ENCODE measurements at regions not wholly inside any gene's neighbourhood (a gene's known extent, or its start where the extent isn't known, plus 50 kb on each side); places are given as distances from the start of the nearest gene placed in this dataset.

DNA sequence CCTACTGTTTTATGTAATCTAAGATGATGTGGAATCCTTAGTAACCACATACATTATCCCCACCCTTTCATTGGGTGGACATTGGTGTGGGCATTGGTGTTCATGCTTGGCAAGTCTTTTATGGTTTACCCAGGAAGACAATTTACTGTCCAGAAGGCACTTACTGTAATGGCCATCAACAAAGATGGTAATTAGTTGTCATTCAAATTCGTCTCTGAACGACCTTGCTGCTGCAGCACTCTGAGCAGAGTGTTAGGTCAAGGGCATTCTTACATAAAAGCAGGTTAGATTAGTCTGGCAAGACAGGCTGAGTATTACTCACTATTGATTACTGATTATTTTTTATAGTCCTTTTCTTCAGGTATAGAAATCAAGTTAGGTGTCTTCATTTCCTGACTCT lies 447.9 kb downstream of the XIRP2 start:
- TF ChIP-seq, protein P1, sequence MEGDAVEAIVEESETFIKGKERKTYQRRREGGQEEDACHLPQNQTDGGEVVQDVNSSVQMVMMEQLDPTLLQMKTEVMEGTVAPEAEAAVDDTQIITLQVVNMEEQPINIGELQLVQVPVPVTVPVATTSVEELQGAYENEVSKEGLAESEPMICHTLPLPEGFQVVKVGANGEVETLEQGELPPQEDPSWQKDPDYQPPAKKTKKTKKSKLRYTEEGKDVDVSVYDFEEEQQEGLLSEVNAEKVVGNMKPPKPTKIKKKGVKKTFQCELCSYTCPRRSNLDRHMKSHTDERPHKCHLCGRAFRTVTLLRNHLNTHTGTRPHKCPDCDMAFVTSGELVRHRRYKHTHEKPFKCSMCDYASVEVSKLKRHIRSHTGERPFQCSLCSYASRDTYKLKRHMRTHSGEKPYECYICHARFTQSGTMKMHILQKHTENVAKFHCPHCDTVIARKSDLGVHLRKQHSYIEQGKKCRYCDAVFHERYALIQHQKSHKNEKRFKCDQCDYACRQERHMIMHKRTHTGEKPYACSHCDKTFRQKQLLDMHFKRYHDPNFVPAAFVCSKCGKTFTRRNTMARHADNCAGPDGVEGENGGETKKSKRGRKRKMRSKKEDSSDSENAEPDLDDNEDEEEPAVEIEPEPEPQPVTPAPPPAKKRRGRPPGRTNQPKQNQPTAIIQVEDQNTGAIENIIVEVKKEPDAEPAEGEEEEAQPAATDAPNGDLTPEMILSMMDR (IDR thresholded peaks at IDR 0.05; ENCODE audit: control extremely low read depth, extremely low read depth), result no peak
- no peaks in the 10 kb centered on the region for H3K36me3 ChIP-seq (ENCODE audit: control insufficient read depth in 4 of 4, insufficient read depth in 4 of 4, low read length in 4 of 4)
- no peak for DNase-seq
- no peaks in the 10 kb centered on the region for H3K27me3 ChIP-seq (ENCODE audit: control insufficient read depth in 3 of 3, insufficient read depth in 3 of 3, low read length in 2 of 3)
- WGBS, 2 donors, result 88 to 89% methylated on average over 2 of the region's 2 CpGs
- H3K4me3 ChIP-seq, result no peak overlapping the region
- no peak overlapping the region for H3K9ac ChIP-seq (ENCODE audit: insufficient read depth in 1 of 2, low read length in 2 of 2)
- H3K27ac ChIP-seq (ENCODE audit: low read depth in 1 of 2, low read length in 1 of 2), result no peak overlapping the region
- H3K9me3 ChIP-seq (ENCODE audit: control insufficient read depth in 4 of 4, insufficient read depth in 3 of 4, low read length in 3 of 4), result no peaks in the 10 kb centered on the region
- H3K4me1 ChIP-seq (ENCODE audit: control insufficient read depth in 5 of 5, insufficient read depth in 5 of 5, low read length in 5 of 5), result no peaks in the 10 kb centered on the region
- ATAC-seq (ENCODE audit: insufficient read depth, low FRiP score), result no peak

- no peaks in the 10 kb centered on the region for H3K4me1 ChIP-seq (ENCODE audit: control insufficient read depth in 5 of 5, insufficient read depth in 5 of 5, low read length in 5 of 5)
- H3K9me3 ChIP-seq (ENCODE audit: control insufficient read depth in 4 of 4, insufficient read depth in 3 of 4, low read length in 3 of 4), result no peaks in the 10 kb centered on the region
- no peak for ATAC-seq (ENCODE audit: insufficient read depth, low FRiP score)
Observed at GRCh38 chr2:167335541-167335992, 447.3 kb downstream of the XIRP2 start.

GRCh38 chr2:167334146-167334742 lies 446.0 kb downstream of the XIRP2 start:
- 57 to 67% methylated on average over 1 of the region's 1 CpG for WGBS, 2 donors
- no peak for ATAC-seq (ENCODE audit: insufficient read depth, low FRiP score)
- no peaks in the 10 kb centered on the region for H3K36me3 ChIP-seq (ENCODE audit: control insufficient read depth in 4 of 4, insufficient read depth in 4 of 4, low read length in 4 of 4)

More at GRCh38 chr2:167335541-167335992, 447.3 kb downstream of the XIRP2 start:
- no peak for DNase-seq
- H3K27ac ChIP-seq (ENCODE audit: low read depth in 1 of 2, low read length in 1 of 2), result no peak overlapping the region
- H3K36me3 ChIP-seq (ENCODE audit: control insufficient read depth in 4 of 4, insufficient read depth in 4 of 4, low read length in 4 of 4), result no peaks in the 10 kb centered on the region
- no peaks in the 10 kb centered on the region for H3K27me3 ChIP-seq (ENCODE audit: control insufficient read depth in 3 of 3, insufficient read depth in 3 of 3, low read length in 2 of 3)
- TF ChIP-seq, protein P1 (IDR thresholded peaks at IDR 0.05; ENCODE audit: control extremely low read depth, extremely low read depth), result no peak
- H3K4me3 ChIP-seq, result no peak overlapping the region
- no peak overlapping the region for H3K9ac ChIP-seq (ENCODE audit: insufficient read depth in 1 of 2, low read length in 2 of 2)
- WGBS, 2 donors, result 88 to 97% methylated on average over 2 of the region's 2 CpGs

More at GRCh38 chr2:167334146-167334742, 446.0 kb downstream of the XIRP2 start:
- H3K4me1 ChIP-seq (ENCODE audit: control insufficient read depth in 5 of 5, insufficient read depth in 5 of 5, low read length in 5 of 5), result no peaks in the 10 kb centered on the region
- no peaks in the 10 kb centered on the region for H3K27me3 ChIP-seq (ENCODE audit: control insufficient read depth in 3 of 3, insufficient read depth in 3 of 3, low read length in 2 of 3)
- H3K27ac ChIP-seq (ENCODE audit: low read depth in 1 of 2, low read length in 1 of 2), result no peak overlapping the region
- no peak for DNase-seq
- TF ChIP-seq, protein P1 (IDR thresholded peaks at IDR 0.05; ENCODE audit: control extremely low read depth, extremely low read depth), result no peak
- no peaks in the 10 kb centered on the region for H3K9me3 ChIP-seq (ENCODE audit: control insufficient read depth in 4 of 4, insufficient read depth in 3 of 4, low read length in 3 of 4)
- no peak overlapping the region for H3K9ac ChIP-seq (ENCODE audit: insufficient read depth in 1 of 2, low read length in 2 of 2)
- no peak overlapping the region for H3K4me3 ChIP-seq
